Ishikawa (cell line): ENCODE measurements at regions not wholly inside any gene's neighbourhood (a gene's known extent, or its start where the extent isn't known, plus 50 kb on each side); places are given as distances from the start of the nearest gene placed in this dataset.
A peak's percentile ranks its signal among the peaks of the same experiment; 100 is the strongest.

Experiments used
- CEBPB ChIP-seq: IDR thresholded peaks from 2 replicates; pipeline ENCODE4 v1.6.1; 2012
- CREB1 ChIP-seq: IDR thresholded peaks from 2 replicates; pipeline ENCODE4 v1.6.1; 2012; ENCODE audit warnings: low read depth
- EGR1 ChIP-seq: IDR thresholded peaks from 2 replicates; pipeline ENCODE4 v1.6.1; 2012
- EP300 ChIP-seq: IDR thresholded peaks from 2 replicates; pipeline ENCODE4 v1.6.1; 2012; ENCODE audit warnings: borderline replicate concordance
- FOXM1 ChIP-seq: IDR thresholded peaks from 2 replicates; pipeline ENCODE4 v1.6.1; 2012; ENCODE audit warnings: low read depth, borderline replicate concordance
- MAX ChIP-seq: IDR thresholded peaks from 2 replicates; pipeline ENCODE4 v1.6.1; 2012
- NFIC ChIP-seq: IDR thresholded peaks from 2 replicates; pipeline ENCODE4 v1.6.1; 2012
- RAD21 ChIP-seq: IDR thresholded peaks from 2 replicates; pipeline ENCODE4 v1.6.1; 2012; ENCODE audit warnings: low read depth
- TAF1 ChIP-seq: IDR thresholded peaks from 2 replicates; pipeline ENCODE4 v1.6.1; 2012; ENCODE audit warnings: low read depth, mild to moderate bottlenecking
- TCF12 ChIP-seq: IDR thresholded peaks from 2 replicates; pipeline ENCODE4 v1.6.1; 2012; ENCODE audit warnings: low read depth
- TEAD4 ChIP-seq: IDR thresholded peaks from 2 replicates; pipeline ENCODE4 v1.6.1; 2012
- USF1 ChIP-seq: IDR thresholded peaks from 2 replicates; pipeline ENCODE4 v1.6.1; 2012
- YY1 ChIP-seq: IDR thresholded peaks from 2 replicates; pipeline ENCODE4 v1.6.1; 2012; ENCODE audit warnings: low read depth
- ZBTB7A ChIP-seq: IDR thresholded peaks from 2 replicates; pipeline ENCODE4 v1.6.1; 2012; ENCODE audit warnings: low read depth
- TF ChIP-seq, protein P1 (sequence below): IDR thresholded peaks from 2 replicates; pipeline ENCODE4 v1.6.1; 2012; ENCODE audit warnings: low read depth, mild to moderate bottlenecking

GRCh38 chr9:18202924-18203323 lies 271.0 kb upstream of the ADAMTSL1 start:
- no peak for TF ChIP-seq ZBTB7A
- TF ChIP-seq TCF12: no peak
- no peak for TF ChIP-seq FOXM1
- TF ChIP-seq MAX: no peak

- no peak for TF ChIP-seq EGR1
- TF ChIP-seq TCF12: no peak
- TF ChIP-seq ZBTB7A: no peak
- no peak for TF ChIP-seq MAX
- TF ChIP-seq EP300: no peak
- TF ChIP-seq FOXM1: no peak
- no peak for TF ChIP-seq YY1
Measured at GRCh38 chr9:18207735-18208134, 266.2 kb upstream of the ADAMTSL1 start.

DNA sequence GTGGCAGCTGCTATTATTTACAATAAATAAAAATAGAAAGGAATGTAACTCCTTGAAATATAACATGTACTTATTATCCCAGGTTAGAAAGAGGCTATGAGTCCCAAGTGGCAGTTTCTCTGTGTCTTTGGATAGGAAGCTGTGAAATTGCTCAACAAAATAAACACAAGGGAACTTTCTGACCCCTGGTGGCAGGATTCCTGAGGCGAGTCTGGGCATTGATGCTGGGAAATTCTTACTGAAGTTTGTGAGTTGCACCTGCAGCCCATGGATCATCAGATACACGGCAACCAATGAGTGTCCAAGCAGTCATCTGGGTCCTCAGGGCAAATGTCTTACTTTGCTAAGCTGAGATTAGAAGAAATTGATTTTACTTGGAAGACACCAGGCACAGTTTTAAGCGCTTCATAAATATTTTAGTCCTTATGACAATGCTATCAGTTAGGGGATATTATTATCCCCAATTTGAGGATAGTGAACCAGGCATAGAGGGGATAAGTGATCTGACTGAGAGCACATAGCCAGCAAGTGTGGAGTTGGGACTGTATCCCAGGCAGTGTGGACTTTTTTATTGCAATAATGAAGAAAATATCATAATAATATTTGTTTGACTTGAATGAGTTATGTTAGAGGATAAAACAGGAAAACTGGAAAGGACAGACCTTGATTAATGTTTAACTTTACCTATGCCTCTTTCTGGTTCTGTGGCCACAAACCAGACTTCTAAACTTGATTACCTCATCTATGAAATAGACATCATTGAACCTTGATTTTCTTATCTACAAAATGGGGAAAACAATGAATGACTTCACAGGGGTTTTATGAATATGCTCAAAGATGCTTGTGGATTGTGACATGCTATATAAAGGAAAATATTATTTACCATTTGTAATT lies 265.5 kb upstream of the ADAMTSL1 start:
- TF ChIP-seq TEAD4 (no peak), FOXM1 (no peak), MAX (no peak), ZBTB7A (no peak), RAD21 (peak; percentile 44), EP300 (no peak), TCF12 (no peak), CEBPB (peak; percentile 45)

GRCh38 chr9:18215626-18216025 lies 258.3 kb upstream of the ADAMTSL1 start:
- TF ChIP-seq YY1: no peak
- TF ChIP-seq TAF1: no peak
- no peak for TF ChIP-seq EP300
- no peak for TF ChIP-seq USF1
- TF ChIP-seq, protein P1, sequence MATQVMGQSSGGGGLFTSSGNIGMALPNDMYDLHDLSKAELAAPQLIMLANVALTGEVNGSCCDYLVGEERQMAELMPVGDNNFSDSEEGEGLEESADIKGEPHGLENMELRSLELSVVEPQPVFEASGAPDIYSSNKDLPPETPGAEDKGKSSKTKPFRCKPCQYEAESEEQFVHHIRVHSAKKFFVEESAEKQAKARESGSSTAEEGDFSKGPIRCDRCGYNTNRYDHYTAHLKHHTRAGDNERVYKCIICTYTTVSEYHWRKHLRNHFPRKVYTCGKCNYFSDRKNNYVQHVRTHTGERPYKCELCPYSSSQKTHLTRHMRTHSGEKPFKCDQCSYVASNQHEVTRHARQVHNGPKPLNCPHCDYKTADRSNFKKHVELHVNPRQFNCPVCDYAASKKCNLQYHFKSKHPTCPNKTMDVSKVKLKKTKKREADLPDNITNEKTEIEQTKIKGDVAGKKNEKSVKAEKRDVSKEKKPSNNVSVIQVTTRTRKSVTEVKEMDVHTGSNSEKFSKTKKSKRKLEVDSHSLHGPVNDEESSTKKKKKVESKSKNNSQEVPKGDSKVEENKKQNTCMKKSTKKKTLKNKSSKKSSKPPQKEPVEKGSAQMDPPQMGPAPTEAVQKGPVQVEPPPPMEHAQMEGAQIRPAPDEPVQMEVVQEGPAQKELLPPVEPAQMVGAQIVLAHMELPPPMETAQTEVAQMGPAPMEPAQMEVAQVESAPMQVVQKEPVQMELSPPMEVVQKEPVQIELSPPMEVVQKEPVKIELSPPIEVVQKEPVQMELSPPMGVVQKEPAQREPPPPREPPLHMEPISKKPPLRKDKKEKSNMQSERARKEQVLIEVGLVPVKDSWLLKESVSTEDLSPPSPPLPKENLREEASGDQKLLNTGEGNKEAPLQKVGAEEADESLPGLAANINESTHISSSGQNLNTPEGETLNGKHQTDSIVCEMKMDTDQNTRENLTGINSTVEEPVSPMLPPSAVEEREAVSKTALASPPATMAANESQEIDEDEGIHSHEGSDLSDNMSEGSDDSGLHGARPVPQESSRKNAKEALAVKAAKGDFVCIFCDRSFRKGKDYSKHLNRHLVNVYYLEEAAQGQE: no peak
- no peak for TF ChIP-seq TCF12
- TF ChIP-seq FOXM1: no peak
- TF ChIP-seq EGR1: no peak
- no peak for TF ChIP-seq CREB1

DNA sequence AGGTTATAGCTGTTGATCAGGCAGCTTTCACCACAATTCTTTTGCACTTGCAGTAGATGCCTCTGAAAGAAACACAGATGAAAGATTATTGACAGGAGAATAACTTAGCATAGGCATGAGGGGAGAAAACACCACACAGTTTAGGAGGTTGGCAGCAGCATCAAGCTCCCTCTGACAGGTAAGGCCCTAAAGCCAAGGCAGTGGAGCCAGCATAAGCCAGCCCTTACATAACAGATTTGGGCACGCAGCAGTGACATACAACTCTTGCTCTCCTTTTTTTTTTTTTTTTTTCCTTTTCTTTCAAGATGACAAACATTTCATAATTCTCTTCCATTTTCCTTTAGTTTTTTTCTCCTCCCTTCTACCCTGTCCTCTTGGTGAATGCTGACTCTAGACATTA lies 257.6 kb upstream of the ADAMTSL1 start:
- no peak for TF ChIP-seq ZBTB7A
- TF ChIP-seq TCF12: no peak
- TF ChIP-seq NFIC: no peak
- TF ChIP-seq TAF1: no peak
- no peak for TF ChIP-seq CREB1
- TF ChIP-seq, protein P1: no peak
- TF ChIP-seq CEBPB: no peak

- no peak for TF ChIP-seq FOXM1
- no peak for TF ChIP-seq MAX
- no peak for TF ChIP-seq YY1
- TF ChIP-seq, protein P1: no peak
- TF ChIP-seq ZBTB7A: no peak
- no peak for TF ChIP-seq RAD21
- TF ChIP-seq EP300: no peak
- no peak for TF ChIP-seq USF1
- no peak for TF ChIP-seq NFIC
- TF ChIP-seq CEBPB: no peak
- TF ChIP-seq TEAD4: no peak
Measured at GRCh38 chr9:18228101-18228500, 245.9 kb upstream of the ADAMTSL1 start.
